Heart left ventricle (tissue), 13 donors: ENCODE measurements at regions not wholly inside any gene's neighbourhood (a gene's known extent, or its start where the extent isn't known, plus 50 kb on each side); places are given as distances from the start of the nearest gene placed in this dataset.

Experiments
- POLR2A ChIP-seq, 2 donors: fragments of 450-650 bp; IDR thresholded peaks; one replicate each; pipeline ENCODE4 v1.6.1; 2017; ENCODE audit warnings: antibody characterized with exemption in 2 of 2, mild to moderate bottlenecking in 2 of 2, moderate library complexity in 2 of 2
- TF ChIP-seq, protein P1 (sequence below), 12 donors: fragments of 200-600 bp; sonication (generic) in 4 of 12; IDR thresholded peaks; one replicate each; pipeline versions ENCODE4 v1.5.0 to v1.8.0; 2018 to 2022; ENCODE audit warnings: antibody characterized with exemption in 12 of 12, mild to moderate bottlenecking in 5 of 12
- donor health status: ischemic (EF 13 %, LVEDD 7.1; RV severe dilation, severe dysfunction).
- donor health status: DM: no; HTN: yes; CAD: no.
- donor health status: DM: no; HTN: no; CAD: no.
- donor health status: ischemic (EF 25% LVEDD 6.9; RV normal size, moderate dysfunction).
- donor health status: ischemic (EF 25% LVEDD 5.7; RV mildly dilated, moderate dysfunction).
- donor health status: ischemic (EF 35%, LVEDD 5.7; RV mildly dilated, moderate dysfunction).
- donor health status: nonischemic (EF 11% LVEDD 7.7; RV severe dilation, severe dysfunction).
- donor health status: DM: yes; HTN: yes; CAD: no.
- donor health status: PGD.
- donor health status: ischemic (EF 29% LVEDD 5.4; RV normal size, mild dysfunction).
- donor health status: nonischemic (EF 23%, LVEDD 6.1; RV moderate dilation, normal function).

DNA sequence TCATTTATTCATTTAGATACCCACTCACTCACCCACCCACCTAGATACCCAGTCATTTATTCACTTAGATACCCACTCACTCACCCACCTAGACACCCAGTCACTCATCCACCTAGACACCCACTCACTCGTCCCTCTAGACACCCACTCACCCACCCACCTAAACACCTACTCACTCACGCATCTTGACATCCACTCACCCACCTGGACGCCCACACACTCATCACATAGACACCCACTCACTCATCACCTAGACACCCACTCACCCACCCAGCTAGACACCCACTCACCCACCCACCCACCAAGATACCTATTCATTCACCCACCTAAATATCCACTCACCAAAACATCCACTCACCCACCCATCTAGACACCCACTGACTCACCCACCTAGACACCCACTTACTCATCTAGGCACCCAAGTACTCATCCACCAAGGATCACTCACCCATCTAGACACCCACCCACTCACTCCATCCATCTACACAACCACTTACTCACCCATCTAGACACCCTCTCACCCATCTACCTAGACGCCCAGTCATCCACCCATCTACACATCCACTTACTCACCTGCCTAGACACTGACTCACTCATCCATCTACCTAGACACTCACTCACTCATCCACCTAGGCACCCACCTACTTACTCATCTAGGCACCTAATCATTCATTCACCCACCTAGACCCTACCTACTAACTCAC lies 723.7 kb upstream of the RAB6C start:
- TF ChIP-seq, protein P1, sequence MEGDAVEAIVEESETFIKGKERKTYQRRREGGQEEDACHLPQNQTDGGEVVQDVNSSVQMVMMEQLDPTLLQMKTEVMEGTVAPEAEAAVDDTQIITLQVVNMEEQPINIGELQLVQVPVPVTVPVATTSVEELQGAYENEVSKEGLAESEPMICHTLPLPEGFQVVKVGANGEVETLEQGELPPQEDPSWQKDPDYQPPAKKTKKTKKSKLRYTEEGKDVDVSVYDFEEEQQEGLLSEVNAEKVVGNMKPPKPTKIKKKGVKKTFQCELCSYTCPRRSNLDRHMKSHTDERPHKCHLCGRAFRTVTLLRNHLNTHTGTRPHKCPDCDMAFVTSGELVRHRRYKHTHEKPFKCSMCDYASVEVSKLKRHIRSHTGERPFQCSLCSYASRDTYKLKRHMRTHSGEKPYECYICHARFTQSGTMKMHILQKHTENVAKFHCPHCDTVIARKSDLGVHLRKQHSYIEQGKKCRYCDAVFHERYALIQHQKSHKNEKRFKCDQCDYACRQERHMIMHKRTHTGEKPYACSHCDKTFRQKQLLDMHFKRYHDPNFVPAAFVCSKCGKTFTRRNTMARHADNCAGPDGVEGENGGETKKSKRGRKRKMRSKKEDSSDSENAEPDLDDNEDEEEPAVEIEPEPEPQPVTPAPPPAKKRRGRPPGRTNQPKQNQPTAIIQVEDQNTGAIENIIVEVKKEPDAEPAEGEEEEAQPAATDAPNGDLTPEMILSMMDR (IDR thresholded peaks at IDR 0.05): no peak
- TF ChIP-seq POLR2A (IDR thresholded peaks at IDR 0.05): no peak
